ENCODE measurements at regions not wholly inside any gene's neighbourhood (a gene's known extent, or its start where the extent isn't known, plus 50 kb on each side); places are given as distances from the start of the nearest gene placed in this dataset.

DNA sequence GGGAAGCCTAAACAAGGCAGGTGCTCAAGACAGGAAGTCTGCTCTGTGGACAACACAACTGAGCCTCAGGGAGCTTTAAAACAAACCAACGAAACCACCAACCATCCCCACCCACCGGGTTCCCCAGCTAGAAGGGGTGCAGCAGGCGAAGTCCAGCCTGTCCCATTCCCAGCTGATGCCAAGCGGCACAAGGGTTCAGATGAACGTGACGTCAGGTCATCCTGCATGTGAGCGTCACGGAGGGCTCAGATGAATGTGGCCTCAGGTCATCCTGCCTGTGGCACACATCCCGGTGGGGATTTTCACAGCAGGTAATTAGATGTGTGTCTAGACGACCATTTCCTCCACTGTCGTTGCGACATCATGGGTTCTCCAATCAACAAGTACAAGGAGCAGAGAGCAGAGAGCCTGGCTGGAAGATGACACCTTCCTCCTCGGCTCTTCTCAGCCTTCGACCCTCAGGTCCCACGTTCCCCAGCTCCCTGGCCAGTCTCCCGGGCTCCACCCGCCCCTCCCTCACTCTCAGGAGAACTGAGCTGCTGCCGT lies 246.5 kb downstream of the FOXL1 start:
- peaks cover 32% of the 10 kb centered on the region for H3K27me3 Mint-ChIP-seq (ENCODE audit: low read depth)
- no peak for ATAC-seq (replicated peaks in 1 of 2)
- H3K27ac Mint-ChIP-seq: no peak overlapping the region
- H3K9me3 Mint-ChIP-seq: no peaks in the 10 kb centered on the region
- no peak overlapping the region for H3K4me3 Mint-ChIP-seq
- H3K36me3 Mint-ChIP-seq (ENCODE audit: insufficient read depth in 2 of 2): no peaks in the 10 kb centered on the region
- no peaks in the 10 kb centered on the region for H3K4me1 Mint-ChIP-seq (ENCODE audit: low read depth)
- DNase-seq: no peak

DNA sequence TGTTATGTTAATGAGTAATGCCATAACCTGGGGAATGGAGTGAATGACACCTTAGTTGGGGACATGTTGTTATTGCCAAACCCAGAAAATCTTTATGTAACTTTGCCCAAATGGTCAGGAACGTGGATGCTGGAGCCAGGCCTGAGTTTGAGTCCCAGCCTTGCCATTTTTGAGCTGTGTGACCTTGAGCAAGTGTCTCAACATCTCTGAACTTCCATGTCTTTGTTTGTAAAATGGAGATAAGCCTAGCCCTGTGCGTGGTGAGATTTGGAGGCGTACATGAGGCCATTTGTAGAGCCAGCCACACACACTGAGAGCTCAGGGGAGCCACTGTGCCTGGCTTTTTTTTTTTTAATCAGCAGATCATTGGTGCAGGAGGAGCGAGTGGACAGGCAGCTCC lies 247.3 kb downstream of the FOXL1 start:
- ATAC-seq (replicated peaks in 1 of 2) (no peak), DNase-seq (no peak)
- H3K4me1 Mint-ChIP-seq (ENCODE audit: low read depth): no peaks in the 10 kb centered on the region
- no peaks in the 10 kb centered on the region for H3K9me3 Mint-ChIP-seq
- H3K27ac Mint-ChIP-seq: no peak overlapping the region
- H3K27me3 Mint-ChIP-seq (ENCODE audit: low read depth): peaks cover 34% of the 10 kb centered on the region
- H3K36me3 Mint-ChIP-seq (ENCODE audit: insufficient read depth in 2 of 2): no peaks in the 10 kb centered on the region
- no peak overlapping the region for H3K4me3 Mint-ChIP-seq

DNA sequence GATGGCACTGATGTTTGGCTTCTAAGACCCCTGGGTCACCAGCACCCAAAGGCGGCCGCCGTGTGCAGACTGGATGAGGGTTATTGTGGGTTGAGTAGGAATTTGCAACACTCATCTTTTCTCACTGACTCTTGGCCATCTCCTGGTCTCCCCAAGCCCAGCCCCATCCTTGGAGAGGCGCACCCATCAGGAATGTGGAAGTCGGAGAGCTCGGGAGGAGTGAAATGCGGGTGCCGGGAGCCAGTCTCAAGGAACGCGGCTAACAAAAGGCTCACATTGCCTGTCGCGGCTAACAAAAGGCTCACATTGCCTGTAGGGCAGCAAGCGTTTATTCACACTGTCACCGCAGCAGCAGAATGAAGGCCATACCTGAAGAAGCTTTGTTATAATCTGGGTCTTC lies 248.6 kb downstream of the FOXL1 start:
- H3K4me3 Mint-ChIP-seq: no peak overlapping the region
- ATAC-seq (replicated peaks in 1 of 2): no peak
- peaks cover 35% of the 10 kb centered on the region for H3K27me3 Mint-ChIP-seq (ENCODE audit: low read depth)
- H3K36me3 Mint-ChIP-seq (ENCODE audit: insufficient read depth in 2 of 2): no peaks in the 10 kb centered on the region
- no peaks in the 10 kb centered on the region for H3K4me1 Mint-ChIP-seq (ENCODE audit: low read depth)
- no peak overlapping the region for H3K27ac Mint-ChIP-seq
- no peak for DNase-seq
- H3K9me3 Mint-ChIP-seq: no peaks in the 10 kb centered on the region

DNA sequence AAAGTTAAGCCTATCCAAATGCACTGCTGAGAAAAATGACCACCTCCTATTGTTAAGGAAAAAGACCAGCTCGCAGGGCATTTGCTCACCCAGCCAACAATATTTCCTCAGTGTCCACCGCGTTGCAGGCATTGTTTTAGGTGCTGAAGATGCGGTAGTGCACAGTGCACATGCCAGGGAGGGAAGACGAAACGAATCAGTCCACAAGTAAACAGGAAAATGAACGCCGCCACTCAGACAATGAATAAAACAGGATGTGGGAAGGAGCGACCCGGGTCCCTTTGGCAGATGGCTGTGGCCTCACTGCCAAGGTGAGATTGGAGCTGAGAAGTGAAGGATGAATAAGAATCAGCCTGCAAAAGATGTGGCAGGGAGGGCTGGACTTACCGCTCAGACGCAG lies 249.2 kb downstream of the FOXL1 start:
- Mint-ChIP-seq H3K27me3 (ENCODE audit: low read depth) (peaks cover 35% of the 10 kb centered on the region), H3K36me3 (ENCODE audit: insufficient read depth in 2 of 2) (no peaks in the 10 kb centered on the region), H3K27ac (no peak overlapping the region), H3K9me3 (no peaks in the 10 kb centered on the region), H3K4me3 (no peak overlapping the region), H3K4me1 (ENCODE audit: low read depth) (no peaks in the 10 kb centered on the region)
- DNase-seq (no peak), ATAC-seq (replicated peaks in 1 of 2) (no peak)

DNA sequence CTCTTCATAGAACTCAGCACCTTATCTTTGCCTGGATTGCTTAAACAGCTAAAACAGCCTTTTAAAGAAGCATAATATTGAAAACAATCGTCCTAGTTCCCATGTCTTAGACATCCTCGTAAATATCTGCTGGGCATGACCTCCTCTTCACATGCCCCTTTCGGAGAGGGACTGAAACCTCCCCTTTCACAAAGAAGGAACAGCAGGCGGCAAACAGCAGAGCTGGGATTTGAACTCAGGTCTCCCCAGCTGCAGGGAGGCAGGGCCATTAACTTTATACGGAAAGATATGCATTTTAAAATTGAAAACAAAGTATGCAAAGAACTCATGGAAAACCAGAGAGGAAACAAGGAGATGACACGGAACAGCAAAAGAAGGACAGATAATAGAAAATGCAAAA lies 249.9 kb downstream of the FOXL1 start:
- peaks cover 35% of the 10 kb centered on the region for H3K27me3 Mint-ChIP-seq (ENCODE audit: low read depth)

DNA sequence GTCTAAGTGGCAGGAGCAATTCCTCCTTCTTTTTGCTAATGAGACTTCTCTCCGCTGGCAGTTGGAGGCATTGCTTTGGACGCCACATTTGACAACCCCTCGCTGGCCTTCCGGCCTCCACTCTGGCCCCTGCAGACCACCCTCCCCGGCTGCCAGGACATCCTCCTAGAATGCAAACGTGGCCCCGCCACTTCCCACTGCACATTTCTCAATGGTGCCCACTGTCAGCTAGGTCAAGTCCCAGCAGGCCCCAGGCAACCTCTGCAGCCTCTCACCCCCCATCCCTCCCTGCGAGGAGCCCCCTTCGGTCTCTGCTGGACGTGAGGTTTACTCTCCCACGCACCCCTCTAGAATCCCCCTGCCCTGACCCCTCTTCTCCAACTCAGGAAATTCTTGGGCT lies 250.3 kb downstream of the FOXL1 start:
- Mint-ChIP-seq H3K4me3 (no peak overlapping the region), H3K36me3 (ENCODE audit: insufficient read depth in 2 of 2) (no peaks in the 10 kb centered on the region), H3K27ac (no peak overlapping the region), H3K4me1 (ENCODE audit: low read depth) (no peaks in the 10 kb centered on the region), H3K9me3 (no peaks in the 10 kb centered on the region), H3K27me3 (ENCODE audit: low read depth) (peaks cover 35% of the 10 kb centered on the region)
- no peak for DNase-seq
- ATAC-seq (replicated peaks in 1 of 2): no peak

More for the DNA sequence above, 249.9 kb downstream of the FOXL1 start:
- H3K27ac Mint-ChIP-seq: no peak overlapping the region
- ATAC-seq (replicated peaks in 1 of 2) (no peak), DNase-seq (no peak)
- H3K4me3 Mint-ChIP-seq: no peak overlapping the region
- H3K4me1 Mint-ChIP-seq (ENCODE audit: low read depth): no peaks in the 10 kb centered on the region
- H3K9me3 Mint-ChIP-seq: no peaks in the 10 kb centered on the region
- no peaks in the 10 kb centered on the region for H3K36me3 Mint-ChIP-seq (ENCODE audit: insufficient read depth in 2 of 2)

DNA sequence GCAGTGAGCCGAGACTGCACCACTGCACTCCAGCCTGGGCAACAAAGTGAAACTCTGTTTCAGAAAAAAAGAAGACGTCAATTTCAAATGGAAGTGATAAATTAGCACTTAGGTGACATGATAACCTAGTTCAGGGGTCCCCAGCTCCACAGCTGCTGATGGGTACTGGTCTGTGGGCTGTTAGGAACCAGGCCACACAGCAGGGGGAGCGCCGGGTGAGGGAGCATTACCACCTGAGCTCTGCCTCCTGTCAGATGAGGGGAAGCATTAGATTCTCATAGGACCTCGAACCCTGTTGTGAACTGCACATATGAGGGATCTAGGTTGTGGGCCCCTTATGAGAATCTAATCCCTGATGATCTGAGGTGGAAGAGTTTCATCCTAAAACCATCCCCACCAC lies 253.0 kb downstream of the FOXL1 start:
- H3K36me3 Mint-ChIP-seq (ENCODE audit: insufficient read depth in 2 of 2): no peaks in the 10 kb centered on the region
- H3K27ac Mint-ChIP-seq: no peak overlapping the region
- H3K27me3 Mint-ChIP-seq (ENCODE audit: low read depth): peaks cover 29% of the 10 kb centered on the region
- no peak overlapping the region for H3K4me3 Mint-ChIP-seq
- H3K4me1 Mint-ChIP-seq (ENCODE audit: low read depth): no peaks in the 10 kb centered on the region
- no peaks in the 10 kb centered on the region for H3K9me3 Mint-ChIP-seq
- no peak for DNase-seq
- ATAC-seq (replicated peaks in 1 of 2): no peak

DNA sequence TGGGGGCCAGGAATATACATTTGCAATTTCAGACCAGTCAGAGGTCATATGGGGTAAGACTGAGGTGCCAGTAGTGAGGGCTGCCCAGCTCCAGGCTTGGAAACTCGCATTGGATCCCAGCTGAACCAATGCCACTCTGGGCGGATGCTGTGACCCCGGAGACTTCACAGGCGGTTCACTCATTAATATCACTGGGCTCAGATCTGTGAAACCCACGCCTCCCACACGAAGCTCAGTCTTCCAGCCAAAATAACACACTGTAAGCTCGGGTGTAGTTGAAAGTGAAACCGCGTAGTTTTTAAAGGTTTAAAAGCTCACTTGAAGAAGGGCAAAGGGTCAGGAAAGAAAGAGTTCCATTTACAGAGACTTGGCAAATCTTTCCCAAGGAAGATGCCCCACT lies 254.8 kb downstream of the FOXL1 start:
- H3K27ac Mint-ChIP-seq: no peak overlapping the region
- ATAC-seq (replicated peaks in 1 of 2): no peak

DNA sequence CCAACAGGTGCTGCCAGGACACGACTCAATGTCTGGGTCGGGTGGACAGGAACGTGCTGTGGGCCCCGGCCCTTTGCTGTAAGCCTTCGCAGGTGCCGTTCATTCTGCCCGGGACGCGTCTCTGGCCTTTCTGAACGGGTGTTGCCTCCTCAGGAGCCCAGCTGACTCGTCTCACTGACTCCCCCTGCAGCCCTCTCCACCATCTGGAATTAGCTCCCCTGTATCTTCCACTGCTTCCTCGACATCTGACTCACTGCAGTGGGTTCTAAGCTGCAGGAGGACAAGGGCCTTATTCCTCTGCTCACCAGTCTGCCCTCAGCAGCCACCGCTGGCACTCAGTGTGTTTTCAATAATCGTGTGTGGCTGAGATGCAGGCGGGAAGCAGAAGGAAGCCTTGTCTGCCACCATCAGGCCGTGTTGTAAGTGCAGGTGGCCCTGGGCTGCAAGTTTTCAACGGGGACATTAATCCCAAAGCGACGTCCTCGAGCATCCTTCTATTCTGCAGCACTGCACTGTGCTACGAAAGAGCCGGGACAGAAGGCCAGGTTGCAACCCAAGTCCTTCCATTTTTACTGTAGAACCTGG lies 256.2 kb downstream of the FOXL1 start:
- DNase-seq: no peak
- H3K4me1 Mint-ChIP-seq (ENCODE audit: low read depth): no peaks in the 10 kb centered on the region
- no peaks in the 10 kb centered on the region for H3K9me3 Mint-ChIP-seq
- H3K27me3 Mint-ChIP-seq (ENCODE audit: low read depth): peaks cover 14% of the 10 kb centered on the region
- no peak overlapping the region for H3K27ac Mint-ChIP-seq
- H3K4me3 Mint-ChIP-seq: no peak overlapping the region
- no peak for ATAC-seq (replicated peaks in 1 of 2)
- no peaks in the 10 kb centered on the region for H3K36me3 Mint-ChIP-seq (ENCODE audit: insufficient read depth in 2 of 2)

More for the DNA sequence above, 254.8 kb downstream of the FOXL1 start:
- no peak overlapping the region for H3K4me3 Mint-ChIP-seq
- H3K27me3 Mint-ChIP-seq (ENCODE audit: low read depth): peaks cover 14% of the 10 kb centered on the region
- no peak for DNase-seq
- no peaks in the 10 kb centered on the region for H3K4me1 Mint-ChIP-seq (ENCODE audit: low read depth)
- no peaks in the 10 kb centered on the region for H3K9me3 Mint-ChIP-seq
- no peaks in the 10 kb centered on the region for H3K36me3 Mint-ChIP-seq (ENCODE audit: insufficient read depth in 2 of 2)

DNA sequence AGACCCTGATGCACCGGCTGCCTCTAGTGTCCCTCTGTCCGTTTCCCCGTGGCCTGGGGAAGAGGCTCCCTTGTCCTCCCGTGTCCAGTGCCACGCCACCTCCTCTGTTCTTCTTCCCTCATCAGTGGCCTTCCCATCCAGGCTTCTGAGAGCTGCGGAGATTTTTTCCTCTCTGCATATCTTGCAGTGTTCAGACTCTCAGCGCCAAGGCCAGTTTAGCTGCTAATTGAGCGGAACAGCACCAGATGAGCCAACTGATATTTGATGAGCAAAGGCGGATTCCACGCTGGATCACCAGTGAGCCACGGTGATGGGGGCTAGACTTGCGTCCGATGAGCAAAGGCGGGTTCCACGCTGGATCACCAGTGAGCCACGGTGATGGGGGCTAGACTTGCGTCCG lies 257.6 kb downstream of the FOXL1 start:
- Mint-ChIP-seq H3K36me3 (ENCODE audit: insufficient read depth in 2 of 2) (no peaks in the 10 kb centered on the region), H3K27me3 (ENCODE audit: low read depth) (peaks cover 5% of the 10 kb centered on the region), H3K27ac (no peak overlapping the region), H3K4me3 (no peak overlapping the region), H3K4me1 (ENCODE audit: low read depth) (no peaks in the 10 kb centered on the region), H3K9me3 (no peaks in the 10 kb centered on the region)
- DNase-seq (no peak), ATAC-seq (replicated peaks in 1 of 2) (no peak)

DNA sequence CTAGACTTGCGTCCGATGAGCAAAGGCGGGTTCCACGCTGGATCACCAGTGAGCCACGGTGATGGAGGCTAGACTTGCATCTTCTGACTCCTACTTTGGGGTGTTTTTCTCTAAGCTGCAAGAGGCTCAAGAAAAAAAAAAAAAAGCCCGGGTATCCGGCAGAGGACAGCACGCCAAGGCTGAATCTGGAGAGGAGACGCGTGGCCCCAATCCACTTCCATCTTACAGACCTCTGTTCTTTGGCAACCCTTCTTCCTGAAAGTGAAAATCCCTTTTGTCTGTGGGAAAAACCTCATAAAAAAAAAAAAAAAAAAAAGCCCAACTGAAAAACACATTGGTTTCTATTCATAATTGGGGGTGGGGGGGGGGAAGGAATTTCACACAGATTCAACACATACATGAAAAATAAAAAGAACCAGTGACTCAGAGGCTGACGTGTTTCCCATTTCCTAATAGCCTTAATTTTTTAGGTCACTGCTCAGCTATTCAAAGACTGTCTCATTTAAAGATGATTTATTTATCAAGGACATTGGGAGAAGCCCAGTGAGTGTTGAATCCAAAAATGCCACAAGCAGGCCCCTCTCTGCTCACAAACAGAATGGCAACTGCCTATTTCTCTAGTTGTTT lies 258.3 kb downstream of the FOXL1 start:
- Mint-ChIP-seq H3K36me3 (ENCODE audit: insufficient read depth in 2 of 2) (no peaks in the 10 kb centered on the region), H3K9me3 (no peaks in the 10 kb centered on the region), H3K27me3 (ENCODE audit: low read depth) (peaks cover 5% of the 10 kb centered on the region), H3K4me1 (ENCODE audit: low read depth) (no peaks in the 10 kb centered on the region), H3K4me3 (no peak overlapping the region), H3K27ac (no peak overlapping the region)
- no peak for ATAC-seq (replicated peaks in 1 of 2)
- no peak for DNase-seq

DNA sequence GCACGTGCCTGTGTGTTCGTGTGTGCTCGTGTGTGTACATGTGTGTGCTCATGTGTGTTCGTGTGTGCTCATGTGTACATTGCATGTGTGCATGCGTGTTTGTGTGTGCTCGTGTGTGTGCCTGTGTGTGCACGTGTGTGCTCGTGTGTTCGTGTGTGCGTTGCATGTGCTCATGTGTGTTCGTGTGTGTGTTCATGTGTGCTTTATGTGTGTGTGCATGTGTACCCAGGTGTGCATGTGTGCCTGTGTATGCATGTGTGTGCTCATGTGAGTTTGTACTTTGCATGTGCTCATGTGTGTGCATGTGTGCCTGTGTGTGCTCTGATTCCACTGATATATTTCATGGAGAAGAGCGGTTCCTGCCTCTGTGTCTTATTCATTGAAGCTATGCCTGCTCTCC lies 265.5 kb downstream of the FOXL1 start:
- H3K4me1 Mint-ChIP-seq (ENCODE audit: low read depth): no peaks in the 10 kb centered on the region
- no peaks in the 10 kb centered on the region for H3K27me3 Mint-ChIP-seq (ENCODE audit: low read depth)
- ATAC-seq (replicated peaks in 1 of 2): no peak
- no peak for DNase-seq
- no peak overlapping the region for H3K4me3 Mint-ChIP-seq
- no peak overlapping the region for H3K27ac Mint-ChIP-seq
- H3K9me3 Mint-ChIP-seq: peaks cover 4% of the 10 kb centered on the region in 2 donors
- no peaks in the 10 kb centered on the region for H3K36me3 Mint-ChIP-seq (ENCODE audit: insufficient read depth in 2 of 2)

DNA sequence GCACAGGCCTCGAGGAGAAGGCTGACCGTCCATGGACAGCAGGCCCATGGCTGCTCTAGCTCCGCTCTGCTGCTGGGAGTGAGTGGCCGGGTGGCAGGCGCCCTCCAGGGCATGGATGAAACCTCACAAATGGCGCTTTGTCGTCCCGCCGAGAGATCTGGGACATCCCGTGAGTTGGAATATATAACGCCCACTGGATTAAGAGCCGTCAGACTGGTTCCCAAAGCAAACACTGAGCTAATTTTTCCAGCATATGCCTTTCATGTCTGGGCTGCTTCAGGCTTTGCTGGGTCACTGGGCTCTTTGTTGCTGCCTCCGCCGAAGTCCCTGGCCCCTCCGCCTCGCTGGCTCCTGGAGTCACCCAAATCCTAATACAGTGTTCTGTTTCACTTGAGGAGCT lies 266.3 kb downstream of the FOXL1 start:
- H3K4me3 Mint-ChIP-seq: no peak overlapping the region
- no peaks in the 10 kb centered on the region for H3K27me3 Mint-ChIP-seq (ENCODE audit: low read depth)
- no peak for ATAC-seq (replicated peaks in 1 of 2)
- DNase-seq: no peak
- peaks cover 4% of the 10 kb centered on the region in 2 donors for H3K9me3 Mint-ChIP-seq
- no peak overlapping the region for H3K27ac Mint-ChIP-seq
- no peaks in the 10 kb centered on the region for H3K4me1 Mint-ChIP-seq (ENCODE audit: low read depth)
- H3K36me3 Mint-ChIP-seq (ENCODE audit: insufficient read depth in 2 of 2): no peaks in the 10 kb centered on the region

DNA sequence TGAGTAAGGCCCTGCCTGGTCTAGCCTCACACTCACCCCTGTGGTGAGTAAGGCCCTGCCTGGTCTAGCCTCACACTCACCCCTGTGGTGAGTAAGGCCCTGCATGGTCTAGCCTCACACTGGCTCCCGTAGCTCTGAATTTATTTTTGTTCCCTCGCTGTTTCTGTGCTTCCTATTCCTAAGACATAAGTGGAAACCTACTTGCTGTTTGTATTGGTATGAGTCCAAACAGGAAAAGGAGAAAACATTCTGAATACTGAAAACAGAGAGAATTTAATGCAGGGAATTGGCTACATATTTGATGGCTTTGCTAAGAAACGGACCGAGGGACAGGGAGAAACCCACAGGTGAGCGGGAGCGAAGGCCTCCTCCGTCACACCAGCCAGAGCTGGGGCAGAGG lies 267.8 kb downstream of the FOXL1 start:
- ATAC-seq (replicated peaks in 1 of 2) (no peak), DNase-seq (no peak)
- H3K4me1 Mint-ChIP-seq (ENCODE audit: low read depth): no peaks in the 10 kb centered on the region
- no peak overlapping the region for H3K4me3 Mint-ChIP-seq
- H3K9me3 Mint-ChIP-seq: peaks cover 4% of the 10 kb centered on the region in 2 donors
- no peak overlapping the region for H3K27ac Mint-ChIP-seq
- H3K36me3 Mint-ChIP-seq (ENCODE audit: insufficient read depth in 2 of 2): no peaks in the 10 kb centered on the region
- no peaks in the 10 kb centered on the region for H3K27me3 Mint-ChIP-seq (ENCODE audit: low read depth)

Measured in activated T-cell treated with anti-CD3 and anti-CD28 coated beads, Interleukin-2, amount 50 U/mL, for 72 hours (primary cell).